Ecto neural progenitor cell (in vitro differentiated cells): ENCODE measurements at regions not wholly inside any gene's neighbourhood (a gene's known extent, or its start where the extent isn't known, plus 50 kb on each side); places are given as distances from the start of the nearest gene placed in this dataset.

Experiments used
- DNase-seq: peaks from one replicate; pipeline ENCODE4 v3.0.0-alpha.2; 2018; ENCODE audit warnings: low spot score

DNA sequence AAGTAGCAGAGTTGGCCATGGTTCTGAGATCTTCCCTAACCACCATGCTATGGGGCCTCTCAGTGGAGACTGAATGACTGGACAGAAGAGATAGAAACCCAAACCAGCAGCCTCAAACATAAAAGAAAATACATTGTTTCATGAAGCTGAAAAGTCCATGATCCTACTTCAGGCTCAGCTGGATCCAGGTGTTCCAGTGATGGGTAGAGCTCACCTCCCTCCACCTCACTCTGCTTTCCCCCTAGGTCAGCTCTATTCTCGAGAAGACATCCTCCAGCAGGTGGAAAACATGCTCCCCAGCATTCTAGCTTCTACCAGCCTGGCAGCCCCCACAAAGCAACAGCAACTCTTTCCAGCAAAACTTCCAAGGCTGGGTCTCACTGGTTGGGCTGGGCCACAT is 132.1 kb downstream of the OAT start:
- DNase-seq: no peak

GRCh38 chr10:124285587-124286527 is 132.9 kb downstream of the OAT start:
- DNase-seq: no peak

DNA sequence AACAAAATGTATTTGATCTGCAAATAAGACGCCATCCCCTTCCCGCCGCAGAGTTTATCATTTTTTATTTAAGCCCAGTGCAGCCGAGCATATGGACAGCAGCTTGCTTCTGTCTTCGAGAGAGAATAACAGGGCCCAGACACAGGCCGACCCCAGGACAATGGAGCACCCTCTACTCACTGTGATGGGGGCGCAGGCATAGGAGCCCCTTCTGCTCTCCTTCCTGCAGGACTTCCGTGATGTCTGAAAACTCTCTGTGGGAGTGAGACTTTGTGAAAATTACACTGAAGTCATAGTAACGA is 134.8 kb downstream of the OAT start:
- DNase-seq: no peak

- no peak for DNase-seq
These were observed 135.3 kb downstream of the OAT start for GRCh38 chr10:124283215-124283948.

GRCh38 chr10:124282326-124282725 is 136.4 kb downstream of the OAT start:
- no peak for DNase-seq

DNA sequence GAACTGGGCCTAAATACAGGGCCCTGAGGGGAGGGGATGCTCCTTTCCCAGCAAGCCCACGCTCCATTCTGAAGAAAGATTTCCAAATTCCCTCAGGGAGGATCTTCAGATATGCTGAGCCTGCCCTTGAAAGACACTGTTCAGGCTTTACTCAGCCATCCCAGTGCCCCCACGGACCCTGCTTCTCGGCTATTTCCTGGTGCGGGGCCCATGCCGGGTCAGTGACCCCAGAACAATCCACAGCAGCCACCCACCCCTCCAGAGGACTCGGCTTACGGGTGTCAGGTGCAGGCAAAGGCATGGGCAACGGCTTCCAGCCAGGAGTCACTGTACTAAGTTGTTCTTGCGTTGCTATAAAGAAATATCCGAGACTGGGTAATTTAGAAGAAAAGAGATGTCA is 137.1 kb downstream of the OAT start:
- DNase-seq: no peak

- DNase-seq: no peak
These were observed 137.8 kb downstream of the OAT start for GRCh38 chr10:124280916-124281315.

GRCh38 chr10:124279882-124280281 is 138.8 kb downstream of the OAT start:
- no peak for DNase-seq

DNA sequence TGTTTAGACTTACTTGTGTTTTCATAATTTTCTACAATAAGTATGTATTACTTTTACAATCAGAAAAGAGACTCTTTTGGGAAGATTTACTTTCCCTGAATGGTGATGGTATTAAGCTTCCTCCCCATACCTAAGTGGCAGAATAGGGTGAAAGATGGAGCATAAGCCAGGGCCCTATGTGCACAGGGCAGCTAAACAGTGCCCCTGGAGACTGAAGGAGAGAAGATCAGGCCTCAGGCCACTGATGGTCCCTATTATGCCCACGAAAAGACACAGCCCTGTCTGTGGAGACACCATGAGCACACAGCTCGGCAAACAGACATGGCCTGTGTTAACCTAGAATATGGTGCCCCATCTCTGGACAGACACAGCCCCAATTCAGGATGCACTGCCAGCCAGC is 139.4 kb downstream of the OAT start:
- no peak for DNase-seq

- no peak for DNase-seq
These were observed 140.4 kb downstream of the OAT start for GRCh38 chr10:124278356-124278755.

DNA sequence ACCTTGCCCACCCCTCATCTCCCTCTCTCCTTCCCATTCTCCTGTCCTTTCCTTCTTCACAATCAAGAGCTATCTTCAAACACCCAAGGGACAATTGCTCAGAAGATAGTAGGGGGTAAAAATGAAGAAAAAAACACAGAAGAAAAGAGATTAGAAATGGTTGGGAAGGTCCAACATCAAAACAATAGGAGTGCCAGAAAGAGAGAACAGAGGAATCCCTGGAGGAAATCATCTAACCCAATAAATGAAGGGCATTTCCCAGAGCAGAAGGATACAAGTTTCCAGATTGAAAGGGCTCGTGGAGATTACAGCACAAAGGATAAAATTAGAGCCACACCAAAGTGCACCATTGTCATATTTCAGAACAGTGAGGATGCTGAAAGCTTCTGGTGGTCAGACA is 145.6 kb downstream of the OAT start:
- DNase-seq: no peak

- DNase-seq: no peak
These were observed 147.0 kb downstream of the OAT start for GRCh38 chr10:124271676-124272075.

- DNase-seq: no peak
These were observed 148.0 kb downstream of the OAT start for GRCh38 chr10:124270530-124271327.

DNA sequence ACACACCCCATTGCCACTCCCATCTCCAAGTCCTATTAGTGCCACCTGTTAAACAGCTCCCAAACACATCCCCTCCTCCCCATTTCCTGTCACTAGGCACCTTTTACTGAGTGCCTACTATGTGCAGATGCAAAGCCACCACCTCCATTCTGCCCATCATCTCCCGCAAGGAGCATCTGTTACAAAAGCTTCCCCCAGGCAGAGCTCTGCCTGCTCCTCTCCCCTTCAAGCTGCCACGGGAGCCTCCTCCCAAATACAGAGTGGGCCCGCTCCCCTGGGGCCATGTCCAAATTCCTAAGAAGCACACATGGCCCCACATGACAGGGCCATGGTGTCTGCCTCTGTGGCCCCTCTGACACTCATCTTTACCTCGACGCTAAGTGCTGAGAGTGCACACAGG is 149.7 kb downstream of the OAT start:
- DNase-seq: no peak

DNA sequence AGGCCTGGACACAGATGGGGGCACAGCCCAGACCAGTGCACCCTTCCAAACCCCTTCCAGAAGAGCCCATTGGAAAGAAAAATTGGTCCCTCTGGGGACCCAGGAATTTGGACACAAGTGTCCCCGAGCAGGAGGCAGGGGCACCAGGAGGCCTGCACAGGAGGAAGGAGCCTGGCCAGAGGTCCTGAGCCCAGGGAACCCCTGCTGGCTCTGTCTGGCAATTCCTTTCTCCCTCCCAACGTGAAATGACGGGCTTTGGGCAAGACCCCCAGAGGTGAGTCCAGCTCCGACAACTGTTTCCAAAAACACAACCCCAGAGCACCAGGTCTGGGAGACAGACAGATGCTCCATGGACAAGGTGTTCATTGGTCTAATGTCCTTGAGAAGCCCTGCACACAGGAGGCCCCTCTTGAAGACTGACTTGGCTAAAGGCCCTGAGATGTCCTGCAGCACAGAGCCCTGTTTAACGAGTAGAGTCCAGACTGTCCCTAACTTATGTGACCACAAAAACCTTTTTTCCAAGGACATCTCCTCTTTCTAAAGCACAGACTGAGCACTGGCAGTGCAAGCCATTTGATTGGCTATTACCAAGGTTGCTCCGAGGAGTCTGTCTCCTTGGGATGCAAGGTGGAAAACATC is 150.7 kb downstream of the OAT start:
- no peak for DNase-seq

GRCh38 chr10:124267231-124267885 is 151.4 kb downstream of the OAT start:
- no peak for DNase-seq

DNA sequence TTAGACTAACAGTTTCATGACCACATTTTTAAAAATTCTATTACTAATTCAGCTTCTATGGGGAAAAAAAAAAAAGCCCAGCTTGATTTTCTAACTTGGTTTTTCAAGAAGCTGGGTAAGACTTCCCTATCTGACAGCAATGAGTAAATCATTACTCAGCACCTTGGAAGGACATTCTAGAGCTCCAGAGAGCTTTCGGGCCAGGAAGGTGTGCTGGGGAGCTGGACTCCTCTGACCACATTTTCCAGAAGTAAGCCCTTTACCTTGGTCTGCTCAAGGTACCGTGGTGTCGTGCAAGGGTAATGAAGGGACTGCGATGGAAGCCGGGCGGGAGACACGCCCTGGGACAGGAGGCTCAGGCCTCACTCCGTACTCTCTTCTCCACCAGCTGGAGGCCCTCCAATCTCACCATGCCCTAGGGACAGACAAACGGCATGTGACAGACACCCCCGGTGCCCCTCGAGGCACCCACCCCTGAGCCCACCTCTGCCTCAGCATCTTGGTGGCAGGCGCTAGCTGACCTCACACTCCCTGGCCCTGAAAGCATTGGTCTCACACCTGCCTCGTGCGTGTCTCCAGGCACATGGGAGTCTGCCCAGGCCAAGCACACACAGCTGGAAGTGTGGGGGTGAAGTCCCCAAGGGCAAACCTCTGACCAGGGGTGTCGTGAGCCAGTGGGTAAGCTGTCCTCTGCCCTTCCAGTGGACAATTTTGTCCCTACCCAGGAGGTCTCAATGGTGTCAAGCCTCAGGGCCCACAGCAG is 152.1 kb downstream of the OAT start:
- no peak for DNase-seq

DNA sequence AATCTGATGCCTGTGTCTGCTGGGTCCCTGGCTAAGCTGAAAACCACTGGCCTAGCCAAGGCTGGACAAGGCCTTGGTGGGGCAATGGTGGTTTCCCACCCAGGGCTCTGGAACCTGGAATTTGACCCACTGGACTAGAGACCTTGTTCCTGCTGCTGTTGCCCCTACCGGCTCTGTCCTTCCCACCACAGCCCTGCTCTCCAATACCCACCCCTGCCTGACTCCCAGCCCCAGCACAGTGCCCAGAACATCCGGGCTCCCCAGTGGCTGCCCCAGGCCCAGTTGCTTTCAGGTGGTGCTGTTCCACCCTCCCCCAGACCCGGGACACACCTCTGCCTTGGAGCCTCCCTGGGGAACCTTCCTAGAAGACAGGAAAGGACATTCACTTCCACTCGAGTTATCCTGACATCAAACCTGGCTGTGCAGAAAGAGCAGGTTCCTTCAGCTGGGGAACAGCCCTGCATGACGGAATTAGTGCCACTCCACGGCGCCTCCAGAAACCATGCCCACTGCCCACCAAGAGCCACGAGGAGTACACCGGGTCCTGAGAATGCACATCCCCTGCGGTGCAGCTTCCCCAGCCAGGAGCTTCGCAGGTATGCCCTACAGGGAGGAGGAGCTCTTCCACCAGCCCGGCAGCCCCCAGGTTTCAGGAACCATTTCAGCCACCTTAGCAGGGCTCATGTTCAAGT is 152.8 kb downstream of the OAT start:
- no peak for DNase-seq

DNA sequence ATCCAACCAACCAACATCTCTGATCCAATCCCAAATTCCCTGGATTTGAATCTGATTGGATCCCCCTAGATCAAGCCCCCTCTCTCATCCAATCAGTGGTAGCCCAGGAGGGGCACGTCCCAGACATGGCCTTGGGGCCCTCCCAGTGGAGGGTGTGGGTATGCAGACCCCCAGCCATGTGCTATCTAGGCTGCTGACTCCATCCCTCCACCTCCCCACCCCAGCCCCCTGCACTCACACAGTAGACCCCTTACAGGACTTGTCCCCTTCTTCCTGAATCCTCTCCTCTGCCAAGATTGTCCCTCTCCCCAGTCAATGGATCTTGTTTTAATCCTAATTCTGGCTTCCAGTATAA is 153.4 kb downstream of the OAT start:
- no peak for DNase-seq

DNA sequence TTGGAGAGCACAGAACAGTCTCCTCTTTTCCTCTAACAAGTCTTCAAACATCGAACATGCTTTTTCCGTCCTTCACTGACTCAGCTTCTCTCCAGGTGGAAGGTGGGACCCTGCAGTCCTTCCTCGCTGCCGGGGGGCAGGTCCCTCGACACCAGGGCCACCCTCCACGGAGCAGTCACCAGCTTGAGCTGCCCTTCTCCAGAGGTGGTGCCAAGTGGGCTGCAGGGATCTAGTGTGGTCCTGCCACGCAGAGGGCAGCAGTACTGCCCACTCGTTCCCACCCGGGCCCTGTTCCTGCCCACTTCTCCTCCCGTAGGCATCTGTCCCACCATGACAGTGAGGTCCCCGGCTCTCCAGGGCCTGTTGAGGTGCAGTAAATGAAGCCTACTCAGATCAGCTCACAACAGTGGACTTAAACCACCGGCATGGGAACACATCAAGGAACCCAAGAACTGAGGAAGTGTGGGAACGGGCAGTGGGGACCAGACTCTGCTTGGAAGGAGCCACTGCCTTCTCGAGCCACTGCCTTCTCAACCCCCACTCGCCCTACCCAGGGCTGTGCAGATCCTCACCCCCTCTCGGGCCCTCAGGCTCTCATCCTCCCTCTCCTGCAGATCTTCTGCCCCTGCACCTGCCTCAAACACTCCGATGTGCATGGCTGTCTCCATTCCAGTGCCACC is 153.9 kb downstream of the OAT start:
- DNase-seq: no peak
